Fibroblast of peridontal ligament (primary cell): ENCODE measurements at regions not wholly inside any gene's neighbourhood (a gene's known extent, or its start where the extent isn't known, plus 50 kb on each side); places are given as distances from the start of the nearest gene placed in this dataset.

Experiments used
- DNase-seq: peaks from one replicate; pipeline ENCODE4 v3.0.0-alpha.2; 2010; ENCODE audit errors: extremely low read depth

DNA sequence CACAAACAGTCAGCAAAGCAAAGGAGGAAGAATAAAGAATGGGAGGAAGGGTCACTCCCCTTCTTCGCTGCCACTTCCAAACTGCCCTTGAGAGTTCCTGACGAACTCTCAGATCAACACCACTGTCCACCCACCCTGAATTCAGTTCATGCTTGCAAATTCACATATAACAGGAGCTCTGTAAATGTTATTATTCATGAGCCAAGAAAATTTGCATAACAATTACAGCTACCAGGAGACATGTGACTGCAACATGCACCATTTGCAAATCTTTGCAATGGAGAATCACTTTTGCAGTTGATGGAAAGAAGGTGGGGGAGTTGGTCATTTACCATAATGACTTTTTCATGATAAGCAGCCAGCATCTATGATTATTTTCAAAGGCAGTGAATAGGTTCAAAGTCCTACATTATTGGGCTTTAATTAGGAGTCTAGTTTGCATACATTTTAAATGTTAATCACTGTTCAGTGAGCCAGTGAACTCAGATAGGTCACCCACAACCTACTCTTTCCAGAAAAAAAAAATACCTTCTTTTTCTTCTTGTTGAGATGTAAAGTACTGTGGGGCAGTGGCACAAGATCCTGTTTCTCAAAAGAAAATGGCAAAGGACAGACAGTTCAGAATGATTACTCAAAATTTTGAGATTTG is 149.7 kb downstream of the CAAP1 start:
- no peak for DNase-seq

- DNase-seq, result no peak
Measured at GRCh38 chr9:26735160-26735559, 157.4 kb downstream of the CAAP1 start.

- no peak for DNase-seq
Measured at GRCh38 chr9:26729187-26729586, 163.4 kb downstream of the CAAP1 start.

- no peak for DNase-seq
Measured at GRCh38 chr9:26727471-26727870, 165.1 kb downstream of the CAAP1 start.

DNA sequence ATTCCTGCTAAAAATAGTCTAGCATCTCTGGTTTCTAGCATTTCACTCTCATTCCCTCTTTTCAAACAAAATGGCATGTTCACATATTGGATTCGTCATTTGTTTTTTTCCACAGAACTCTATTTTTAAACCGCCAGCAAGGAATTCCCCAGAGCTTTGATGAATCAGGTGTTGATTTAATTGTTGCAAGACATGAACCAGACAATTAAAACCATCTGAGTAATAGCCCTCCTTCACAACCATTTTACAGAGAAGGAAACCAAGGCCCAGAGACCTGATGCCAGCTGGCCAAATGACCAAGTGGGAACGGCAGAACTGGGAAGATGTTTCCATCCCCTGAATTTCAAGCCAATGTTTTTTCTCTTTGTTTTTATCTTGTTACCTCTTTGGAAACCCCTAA is 167.0 kb downstream of the CAAP1 start:
- no peak for DNase-seq

- DNase-seq, result no peak
Measured at GRCh38 chr9:26723486-26723885, 169.1 kb downstream of the CAAP1 start.

- DNase-seq, result no peak
Measured at GRCh38 chr9:26722755-26723154, 169.8 kb downstream of the CAAP1 start.

GRCh38 chr9:26710008-26710407 is 182.6 kb downstream of the CAAP1 start:
- no peak for DNase-seq

DNA sequence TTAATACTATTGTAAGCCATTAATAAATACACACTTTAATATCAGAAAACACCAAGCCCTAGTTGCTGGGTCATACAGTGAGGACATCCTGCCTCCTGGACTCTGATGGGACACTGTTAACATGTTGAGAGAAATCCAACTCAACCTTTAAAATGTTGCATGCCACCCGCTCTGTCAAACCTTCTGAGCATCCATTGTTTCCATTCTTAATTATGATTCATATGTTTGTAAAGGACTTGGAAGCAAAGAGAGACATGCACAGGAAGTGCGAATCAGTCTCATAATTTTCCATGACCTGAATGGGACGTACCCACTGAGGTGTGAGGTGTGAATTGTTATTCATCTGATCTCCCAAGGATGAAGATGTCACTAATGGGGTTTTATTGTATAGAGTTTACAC is 186.4 kb downstream of the CAAP1 start:
- DNase-seq, result no peak

GRCh38 chr9:26695298-26695622 is 197.3 kb downstream of the CAAP1 start:
- DNase-seq, result no peak

DNA sequence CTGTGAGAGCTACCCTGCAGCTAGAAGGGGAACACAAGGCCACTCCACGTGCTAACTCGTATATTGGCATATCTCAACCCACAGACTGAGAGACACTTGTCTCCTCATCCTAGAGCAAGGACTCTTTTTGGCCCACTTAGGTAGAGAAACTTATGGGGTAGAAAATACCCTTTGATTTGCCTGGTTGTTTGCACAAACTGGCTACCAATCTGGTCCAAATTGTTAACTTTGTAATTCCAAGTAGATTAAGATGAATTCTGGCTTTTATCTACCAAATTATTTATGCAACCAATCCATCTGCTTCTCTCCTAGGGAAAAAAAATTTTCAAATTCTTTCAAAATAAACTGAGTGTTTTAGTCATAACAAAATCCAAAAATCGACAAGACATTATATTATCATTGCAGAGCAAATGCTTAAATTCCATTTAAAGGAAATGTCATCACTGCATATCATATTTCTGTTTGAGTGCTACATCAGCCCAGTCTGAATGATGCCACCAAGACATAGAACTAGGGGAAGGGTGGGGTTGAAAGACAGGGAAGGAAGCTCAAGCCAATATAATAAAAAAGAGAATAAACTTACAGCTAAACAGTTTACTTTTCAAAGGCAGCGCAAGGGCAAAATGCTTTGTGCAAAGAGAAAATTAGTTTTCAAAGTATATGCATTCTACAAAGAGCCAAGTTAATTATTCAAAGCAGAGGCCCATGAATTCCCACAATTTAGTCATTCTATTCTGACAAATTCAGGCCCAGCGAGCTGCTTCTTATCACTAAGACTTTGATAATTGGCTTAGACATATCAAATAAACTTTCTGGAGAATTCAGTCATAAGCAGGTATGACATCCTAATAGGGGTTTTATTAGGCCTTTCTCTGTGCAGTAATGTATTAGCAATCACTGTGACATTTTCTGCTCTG is 198.0 kb downstream of the CAAP1 start:
- no peak for DNase-seq

DNA sequence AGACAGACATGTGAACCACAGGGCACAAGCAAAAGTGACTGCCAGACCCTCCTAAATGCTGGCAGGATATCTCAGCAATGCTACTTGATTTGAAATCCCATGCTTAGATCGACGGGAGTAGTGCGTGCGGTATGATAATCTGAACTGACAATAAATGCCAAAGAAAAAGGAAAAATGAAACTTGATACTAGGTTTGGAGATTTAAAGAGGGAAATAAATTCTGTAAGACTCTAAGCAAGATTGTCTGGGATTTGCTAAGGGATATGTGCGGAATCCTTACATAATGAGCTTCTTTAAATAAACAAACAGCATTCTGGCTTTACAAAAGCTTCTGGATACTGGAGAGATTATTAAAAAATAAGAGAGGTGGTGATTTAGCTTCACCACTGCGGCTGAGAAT is 203.6 kb downstream of the CAAP1 start:
- DNase-seq, result no peak

DNA sequence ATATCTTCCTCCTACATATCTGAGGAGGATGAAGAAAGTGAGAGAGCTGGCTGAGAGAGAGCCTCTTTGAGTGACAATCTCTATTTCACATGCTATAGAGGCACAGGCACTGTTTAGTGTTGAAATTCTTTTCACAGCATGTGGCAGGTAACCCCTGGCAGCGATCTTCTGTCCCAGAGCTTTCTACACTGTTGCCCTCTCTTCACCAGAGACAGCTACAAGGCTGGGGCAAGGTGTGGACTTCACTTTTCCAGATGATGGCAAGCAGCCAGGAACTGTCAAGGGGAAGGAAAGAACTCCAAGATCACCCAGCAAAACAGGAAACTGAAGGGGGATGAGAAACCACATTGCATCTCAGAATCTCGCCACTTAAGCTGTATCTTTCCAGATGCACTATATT is 205.2 kb downstream of the CAAP1 start:
- no peak for DNase-seq

DNA sequence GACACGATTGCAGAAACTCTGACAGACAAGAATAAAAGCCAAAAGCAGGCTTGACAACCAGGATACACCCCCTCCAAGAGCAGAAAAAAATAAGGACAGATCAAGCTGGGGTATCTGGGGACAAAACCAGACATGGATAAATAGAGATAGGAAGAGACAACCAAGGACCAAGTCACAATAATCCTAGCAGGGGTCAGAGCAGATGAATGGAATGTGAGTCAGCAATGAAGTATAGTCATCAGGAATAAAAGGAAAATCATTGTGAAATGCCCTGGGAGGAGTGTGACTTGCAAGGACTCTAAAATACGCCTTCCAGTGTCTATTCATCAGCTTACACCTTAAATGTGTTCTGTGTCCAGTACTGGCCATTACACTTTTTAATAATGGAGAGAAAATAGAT is 206.8 kb downstream of the CAAP1 start:
- DNase-seq, result no peak

DNA sequence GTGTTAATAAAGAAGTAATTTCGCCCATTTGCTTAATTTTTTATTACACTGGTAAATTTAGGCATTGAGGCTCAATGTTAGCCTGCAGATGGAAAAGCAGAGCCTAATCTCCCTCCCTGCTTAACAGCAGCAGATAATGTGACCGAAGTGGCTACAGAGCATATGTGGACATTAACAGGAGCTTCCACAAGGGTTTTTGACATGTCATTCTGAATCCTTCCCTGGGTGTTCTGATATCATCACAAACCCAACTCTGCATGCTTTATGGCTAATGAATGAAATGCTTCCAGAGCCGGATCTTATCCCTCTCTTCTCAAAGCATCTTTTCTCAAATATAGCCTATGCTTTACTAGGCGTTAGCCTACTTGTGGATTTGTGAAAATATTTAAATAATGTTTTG is 208.6 kb downstream of the CAAP1 start:
- DNase-seq, result no peak

DNA sequence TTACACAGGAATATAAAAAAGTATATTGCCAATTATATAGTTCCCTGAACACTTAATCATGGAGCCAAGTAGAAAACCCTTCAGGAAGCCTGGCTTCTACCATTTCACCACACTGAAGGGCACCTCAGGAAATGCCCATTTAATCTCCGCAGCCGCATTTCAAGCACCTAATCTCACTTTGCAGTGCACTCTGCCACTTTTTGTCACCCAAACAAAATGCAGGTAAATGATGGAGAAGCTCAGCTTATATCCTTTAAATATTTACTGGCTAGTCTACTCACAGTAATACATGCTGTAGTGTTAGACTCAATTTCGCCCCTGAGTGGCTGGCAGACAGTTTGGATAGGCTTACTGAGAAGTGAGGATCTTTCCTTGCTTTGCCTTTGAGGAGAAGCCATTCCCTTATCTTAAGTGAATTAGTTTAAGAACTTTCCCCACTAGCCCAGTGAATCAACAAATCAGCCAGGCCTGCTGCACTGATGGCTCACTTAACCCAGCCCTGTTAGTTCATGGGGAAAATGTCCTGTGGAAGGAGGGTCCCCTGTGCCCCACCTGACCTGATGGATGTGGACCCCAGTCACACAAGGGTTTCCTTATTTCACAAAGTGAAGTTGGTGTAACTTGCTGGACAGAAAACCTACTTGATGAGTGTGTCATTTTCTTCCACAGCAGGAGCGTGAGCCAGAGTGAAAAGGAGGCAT is 209.7 kb downstream of the CAAP1 start:
- no peak for DNase-seq

DNA sequence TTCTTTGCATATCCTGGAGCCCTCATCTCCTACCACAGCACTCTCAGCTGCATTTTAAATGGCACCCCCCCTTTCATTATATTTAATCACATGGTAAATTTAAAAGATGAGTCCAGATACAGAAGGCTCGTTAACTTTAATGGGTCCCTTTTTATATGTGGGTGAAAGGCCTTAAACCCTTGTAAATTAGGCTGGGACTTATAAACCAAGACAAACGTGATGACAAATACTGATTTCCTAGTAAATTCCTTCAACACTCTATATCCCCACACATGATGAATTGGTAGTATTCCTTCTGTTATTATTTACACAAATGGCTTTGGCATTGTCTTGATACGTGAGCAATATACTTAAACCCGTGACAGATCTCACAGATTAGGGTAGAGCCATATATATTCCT is 210.6 kb downstream of the CAAP1 start:
- no peak for DNase-seq

GRCh38 chr9:26677965-26678706 is 214.5 kb downstream of the CAAP1 start:
- DNase-seq, result no peak

GRCh38 chr9:26675035-26675434 is 217.6 kb downstream of the CAAP1 start:
- DNase-seq, result no peak

- DNase-seq, result no peak
Measured at GRCh38 chr9:26673261-26673660, 219.3 kb downstream of the CAAP1 start.

GRCh38 chr9:26669701-26670670 is 222.6 kb downstream of the CAAP1 start:
- no peak for DNase-seq
